Karpas-422 (cell line): ENCODE measurements at regions not wholly inside any gene's neighbourhood (a gene's known extent, or its start where the extent isn't known, plus 50 kb on each side); places are given as distances from the start of the nearest gene placed in this dataset.

Source experiments
- DNase-seq: peaks from one replicate; pipeline ENCODE4 v3.0.0-alpha.2; 2015
- H2AFZ ChIP-seq: fragments of 200-600 bp; sonication (generic); 2 replicates; pipeline ENCODE4 v1.6.1; 2014; ENCODE audit warnings: antibody characterized with exemption, low read length, mixed read lengths
- H3K27ac ChIP-seq: fragments of 200-600 bp; sonication (generic); 2 replicates; pipeline ENCODE4 v1.5.1; 2014; ENCODE audit warnings: mild to moderate bottlenecking, low read length, moderate library complexity
- H3K27me3 ChIP-seq: fragments of 200-600 bp; sonication (generic); 2 replicates; pipeline ENCODE4 v1.6.1; 2014; ENCODE audit warnings: low read length, mixed read lengths
- H3K36me3 ChIP-seq: fragments of 200-600 bp; sonication (generic); 2 replicates; pipeline ENCODE4 v1.6.1; 2014; ENCODE audit warnings: low read length, mixed read lengths; ENCODE audit not compliant: insufficient read depth
- H3K4me1 ChIP-seq: fragments of 200-600 bp; sonication (generic); 2 replicates; pipeline ENCODE4 v1.6.1; 2014; ENCODE audit warnings: mild to moderate bottlenecking, low read length, mixed read lengths
- H3K4me2 ChIP-seq: fragments of 200-600 bp; sonication (generic); 2 replicates; pipeline ENCODE4 v1.6.1; 2014; ENCODE audit warnings: low read length, low read depth, mild to moderate bottlenecking; ENCODE audit not compliant: poor library complexity, severe bottlenecking
- H3K4me3 ChIP-seq: fragments of 200-600 bp; sonication (generic); 2 replicates; pipeline ENCODE4 v1.5.1; 2014; ENCODE audit warnings: mild to moderate bottlenecking, antibody characterized with exemption, low read length, mixed read lengths
- H3K79me2 ChIP-seq: fragments of 200-600 bp; sonication (generic); 2 replicates; pipeline ENCODE4 v1.6.1; 2014; ENCODE audit warnings: mild to moderate bottlenecking, low read length, mixed read lengths
- H3K9ac ChIP-seq: fragments of 200-600 bp; sonication (generic); 2 replicates; pipeline ENCODE4 v1.6.0; 2014; ENCODE audit warnings: low read length
- H3K9me2 ChIP-seq: fragments of 200-600 bp; sonication (generic), shearing (Covaris generic); replicated peaks from 2 replicates; pipeline ENCODE4 v1.6.0; 2014; ENCODE audit warnings: mild to moderate bottlenecking, low read length, moderate library complexity; ENCODE audit not compliant: insufficient read depth
- H3K9me3 ChIP-seq: fragments of 300-700, 200-600 bp; sonication (generic); 2 replicates; pipeline ENCODE4 v1.6.1; 2014; ENCODE audit warnings: low read length, mixed read lengths
- H4K20me1 ChIP-seq: fragments of 200-600 bp; sonication (generic); 2 replicates; pipeline ENCODE4 v1.6.1; 2014; ENCODE audit warnings: mild to moderate bottlenecking, antibody characterized with exemption, low read length, low read depth; ENCODE audit not compliant: insufficient read depth

DNA sequence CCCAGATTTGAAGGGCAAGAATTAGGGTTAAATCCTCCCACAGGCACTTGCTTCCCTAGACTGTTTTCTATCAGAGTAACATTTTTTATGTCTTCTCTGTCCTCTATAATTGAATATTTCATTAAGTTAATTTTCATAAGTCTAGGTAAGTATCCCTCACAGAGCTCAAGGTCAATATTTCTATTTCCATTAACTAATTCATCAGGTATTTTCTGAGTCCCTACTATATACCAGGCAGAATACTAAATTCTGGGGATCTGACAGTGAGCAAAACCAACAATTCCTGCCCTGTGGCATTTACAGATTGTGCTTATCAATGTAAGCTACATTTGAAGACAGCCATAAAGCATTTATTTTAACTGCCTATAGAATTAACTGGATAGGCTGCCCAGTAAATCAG is 86.4 kb upstream of the RBBP8 start:
- H3K9me2 ChIP-seq: no peaks in the 10 kb centered on the region
- H3K27ac ChIP-seq: no peak overlapping the region
- no peak overlapping the region for H3K9ac ChIP-seq
- no peaks in the 10 kb centered on the region for H3K27me3 ChIP-seq
- H3K36me3 ChIP-seq: no peaks in the 10 kb centered on the region
- H3K4me1 ChIP-seq: no peaks in the 10 kb centered on the region
- H3K9me3 ChIP-seq: no peaks in the 10 kb centered on the region
- H3K79me2 ChIP-seq: no peaks in the 10 kb centered on the region
- DNase-seq: no peak
- no peaks in the 10 kb centered on the region for H4K20me1 ChIP-seq
- H2AFZ ChIP-seq: no peak overlapping the region
- no peak overlapping the region for H3K4me2 ChIP-seq
- no peak overlapping the region for H3K4me3 ChIP-seq

GRCh38 chr18:22847392-22847791 is 85.7 kb upstream of the RBBP8 start:
- H3K27me3 ChIP-seq: no peaks in the 10 kb centered on the region
- no peak overlapping the region for H2AFZ ChIP-seq
- no peaks in the 10 kb centered on the region for H3K4me1 ChIP-seq
- H3K27ac ChIP-seq: no peak overlapping the region
- H3K36me3 ChIP-seq: no peaks in the 10 kb centered on the region
- DNase-seq: no peak
- no peak overlapping the region for H3K4me2 ChIP-seq
- no peaks in the 10 kb centered on the region for H3K79me2 ChIP-seq
- H3K9ac ChIP-seq: no peak overlapping the region
- no peaks in the 10 kb centered on the region for H3K9me2 ChIP-seq
- no peaks in the 10 kb centered on the region for H3K9me3 ChIP-seq
- H3K4me3 ChIP-seq: no peak overlapping the region
- no peaks in the 10 kb centered on the region for H4K20me1 ChIP-seq

DNA sequence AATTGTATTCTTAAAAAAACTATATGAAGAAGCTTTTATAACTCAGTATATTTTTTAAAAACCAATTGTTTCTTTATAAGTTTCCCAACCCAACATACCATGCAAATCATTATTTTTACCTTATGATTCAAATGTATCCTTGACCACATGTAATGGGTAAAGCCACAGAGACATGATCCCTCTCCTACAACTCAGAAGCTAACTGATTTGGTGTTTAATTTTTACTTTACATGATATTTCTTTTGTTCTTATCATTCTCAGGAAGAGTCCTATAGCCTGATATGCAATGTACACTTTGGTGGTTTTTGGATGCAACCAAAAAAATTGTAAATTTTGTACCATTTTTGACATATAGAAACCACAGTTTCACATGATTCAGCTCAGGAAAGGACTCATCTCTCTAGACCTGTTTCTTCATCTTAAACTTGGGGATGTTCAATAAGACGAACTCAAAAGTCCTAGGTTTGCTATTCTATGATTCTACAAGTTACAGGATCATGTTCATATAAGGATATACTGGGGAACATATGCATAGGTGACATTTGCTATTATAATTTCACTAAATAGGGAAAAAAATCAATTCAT is 85.2 kb upstream of the RBBP8 start:
- H2AFZ ChIP-seq: no peak overlapping the region
- no peak overlapping the region for H3K4me3 ChIP-seq
- no peak overlapping the region for H3K27ac ChIP-seq
- H3K36me3 ChIP-seq: no peaks in the 10 kb centered on the region
- H3K9me3 ChIP-seq: no peaks in the 10 kb centered on the region
- no peaks in the 10 kb centered on the region for H4K20me1 ChIP-seq
- DNase-seq: no peak
- no peak overlapping the region for H3K4me2 ChIP-seq
- H3K4me1 ChIP-seq: no peaks in the 10 kb centered on the region
- no peaks in the 10 kb centered on the region for H3K79me2 ChIP-seq
- no peaks in the 10 kb centered on the region for H3K27me3 ChIP-seq
- no peaks in the 10 kb centered on the region for H3K9me2 ChIP-seq
- no peak overlapping the region for H3K9ac ChIP-seq

- Histone ChIP-seq H3K9me2 (no peaks in the 10 kb centered on the region), H3K79me2 (no peaks in the 10 kb centered on the region), H3K9me3 (no peaks in the 10 kb centered on the region), H3K4me2 (no peak overlapping the region), H3K4me3 (no peak overlapping the region), H3K9ac (no peak overlapping the region), H3K27ac (no peak overlapping the region), H4K20me1 (no peaks in the 10 kb centered on the region), H3K27me3 (no peaks in the 10 kb centered on the region), H3K4me1 (no peaks in the 10 kb centered on the region), H3K36me3 (no peaks in the 10 kb centered on the region), H2AFZ (no peak overlapping the region)
- no peak for DNase-seq
Observed at GRCh38 chr18:22848615-22849014, 84.5 kb upstream of the RBBP8 start.

- Histone ChIP-seq H3K27me3 (no peaks in the 10 kb centered on the region; the same call in 1 of the 2 replicates), H3K9ac (no peak overlapping the region), H3K27ac (no peak overlapping the region), H3K4me2 (no peak overlapping the region), H2AFZ (no peak overlapping the region), H3K4me3 (no peak overlapping the region), H3K4me1 (no peaks in the 10 kb centered on the region), H3K9me3 (no peaks in the 10 kb centered on the region), H4K20me1 (no peaks in the 10 kb centered on the region), H3K9me2 (no peaks in the 10 kb centered on the region), H3K36me3 (no peaks in the 10 kb centered on the region), H3K79me2 (no peaks in the 10 kb centered on the region)
- no peak for DNase-seq
Observed at GRCh38 chr18:22856870-22857269, 76.3 kb upstream of the RBBP8 start.

- no peak overlapping the region for H3K4me3 ChIP-seq
- no peaks in the 10 kb centered on the region for H3K4me1 ChIP-seq
- no peak overlapping the region for H3K27ac ChIP-seq
- DNase-seq: no peak
- no peaks in the 10 kb centered on the region for H3K9me2 ChIP-seq
- H3K27me3 ChIP-seq: no peaks in the 10 kb centered on the region; the same call in 1 of the 2 replicates
- H2AFZ ChIP-seq: no peak overlapping the region
- no peak overlapping the region for H3K9ac ChIP-seq
- H4K20me1 ChIP-seq: no peaks in the 10 kb centered on the region
- no peaks in the 10 kb centered on the region for H3K36me3 ChIP-seq
- no peaks in the 10 kb centered on the region for H3K9me3 ChIP-seq
- H3K4me2 ChIP-seq: no peak overlapping the region
- no peaks in the 10 kb centered on the region for H3K79me2 ChIP-seq
Observed at GRCh38 chr18:22858121-22858520, 75.0 kb upstream of the RBBP8 start.

DNA sequence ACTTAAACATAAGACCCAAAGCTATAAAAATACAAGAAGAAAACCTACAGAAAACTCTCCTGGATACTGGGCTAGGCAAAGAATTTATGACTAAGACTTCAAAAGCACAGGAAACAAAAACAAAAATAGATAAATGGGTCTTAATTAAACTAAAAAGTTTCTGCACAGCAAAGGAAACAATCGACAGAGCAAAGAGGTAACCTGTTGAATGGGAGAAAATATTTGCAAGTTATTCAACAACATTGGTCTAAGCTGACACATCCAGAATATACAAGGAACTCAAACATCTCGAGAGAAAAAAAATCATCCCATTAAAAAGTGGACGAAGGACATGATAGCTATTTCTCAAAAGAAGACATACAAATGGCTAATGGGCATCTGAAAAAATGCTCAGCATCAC is 72.3 kb upstream of the RBBP8 start:
- no peaks in the 10 kb centered on the region for H3K36me3 ChIP-seq
- no peaks in the 10 kb centered on the region; the same call in 1 of the 2 replicates for H3K27me3 ChIP-seq
- no peaks in the 10 kb centered on the region for H3K9me3 ChIP-seq
- no peak overlapping the region for H3K4me3 ChIP-seq
- no peak for DNase-seq
- no peaks in the 10 kb centered on the region for H4K20me1 ChIP-seq
- no peaks in the 10 kb centered on the region for H3K9me2 ChIP-seq
- H3K9ac ChIP-seq: no peak overlapping the region
- H2AFZ ChIP-seq: no peak overlapping the region
- no peaks in the 10 kb centered on the region for H3K4me1 ChIP-seq
- no peaks in the 10 kb centered on the region for H3K79me2 ChIP-seq
- H3K27ac ChIP-seq: no peak overlapping the region
- H3K4me2 ChIP-seq: no peak overlapping the region

DNA sequence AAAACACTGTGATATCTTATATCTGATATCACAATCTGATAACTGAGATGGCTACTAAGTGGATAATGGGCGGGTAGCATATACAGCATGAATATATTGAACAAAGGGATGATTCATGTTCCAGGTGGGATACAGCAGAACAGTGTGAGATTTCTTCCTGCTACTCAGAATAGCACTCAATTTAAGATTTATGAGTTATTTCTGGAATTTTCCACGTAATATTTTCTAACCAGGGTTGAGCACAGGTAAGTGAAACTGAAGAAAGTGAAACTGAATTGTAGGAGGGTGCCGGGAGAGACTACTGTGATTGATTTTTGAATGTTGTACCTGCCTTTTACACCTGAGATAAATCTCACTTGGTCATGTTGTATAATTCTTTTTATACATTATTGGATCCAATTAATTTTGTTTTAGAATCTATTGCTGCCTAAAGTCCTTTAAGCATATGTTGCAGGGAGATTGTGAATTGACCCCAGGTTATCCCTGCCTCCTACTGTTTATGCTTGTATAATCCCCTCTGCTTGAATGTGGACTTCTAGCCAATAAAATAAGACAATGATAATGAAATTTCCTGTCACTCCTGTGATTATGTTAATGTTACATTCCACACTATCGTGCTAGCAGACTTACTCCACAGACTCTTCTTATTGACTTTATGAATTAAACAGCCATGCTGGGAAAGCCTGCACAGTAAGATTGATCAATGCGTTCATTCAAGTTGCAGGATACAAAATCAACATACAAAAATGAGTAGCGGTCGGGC is 67.6 kb upstream of the RBBP8 start:
- Histone ChIP-seq H3K9me2 (no peaks in the 10 kb centered on the region), H3K4me3 (no peak overlapping the region), H3K36me3 (no peaks in the 10 kb centered on the region), H3K4me1 (no peaks in the 10 kb centered on the region), H3K79me2 (no peaks in the 10 kb centered on the region), H3K9ac (no peak overlapping the region), H3K27me3 (no peaks in the 10 kb centered on the region), H3K9me3 (no peaks in the 10 kb centered on the region), H3K27ac (no peak overlapping the region), H3K4me2 (no peak overlapping the region), H2AFZ (no peak overlapping the region), H4K20me1 (no peaks in the 10 kb centered on the region)
- DNase-seq: no peak
